ENCODE measurements at regions not wholly inside any gene's neighbourhood (a gene's known extent, or its start where the extent isn't known, plus 50 kb on each side); places are given as distances from the start of the nearest gene placed in this dataset.

DNA sequence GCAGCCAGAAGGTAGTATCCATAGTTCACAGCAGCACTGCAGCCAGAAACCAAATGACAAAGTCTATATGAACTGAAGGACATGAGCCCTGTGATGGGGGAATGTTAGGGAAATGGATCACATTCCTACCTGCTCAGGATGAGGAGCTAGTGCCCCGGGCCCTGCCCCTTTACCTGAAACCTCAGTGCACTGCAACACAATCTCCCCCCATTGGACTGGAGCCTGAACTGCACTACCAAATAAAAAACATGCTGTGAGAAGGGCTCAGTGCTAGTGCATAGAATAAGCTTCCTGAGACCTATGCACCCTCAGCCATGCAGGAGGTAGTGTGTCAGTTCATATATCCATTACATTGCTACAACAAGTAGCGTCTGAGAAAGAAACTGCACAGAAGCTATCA is 477.8 kb downstream of the HACE1 start:
- ChIA-PET POLR2A (no interaction called here), CTCF (ENCODE audit: low intra/inter-chr PET ratio) (no interaction called here)
- Histone ChIP-seq H3K79me2 (ENCODE audit: control insufficient read depth, insufficient read depth, low read length) (no peaks in the 10 kb centered on the region), H2AFZ (ENCODE audit: low read depth, low read length) (no peak overlapping the region), H3K9me1 (ENCODE audit: control insufficient read depth, insufficient read depth, low read length) (no peaks in the 10 kb centered on the region), H3K36me3 (ENCODE audit: control insufficient read depth, insufficient read depth, low read length) (no peaks in the 10 kb centered on the region), H3K4me2 (ENCODE audit: insufficient read depth, low read length) (no peak overlapping the region), H3K4me3 (no peak overlapping the region), H3K4me1 (replicated peaks in 1 of 2; ENCODE audit: control insufficient read depth in 2 of 2, insufficient read depth in 2 of 2, low read length in 2 of 2) (no peaks in the 10 kb centered on the region), H4K20me1 (replicated peaks; ENCODE audit: control insufficient read depth, insufficient read depth, low read length) (no peaks in the 10 kb centered on the region), H3K9ac (ENCODE audit: insufficient read depth in 1 of 2, low read depth in 2 of 2, low read length in 2 of 2) (no peak overlapping the region), H3K9me3 (replicated peaks; ENCODE audit: control insufficient read depth, insufficient read depth, low read depth, low read length) (no peaks in the 10 kb centered on the region), H3K27ac (ENCODE audit: extremely low read depth, low read depth, low read length) (no peak overlapping the region), H3K27me3 (ENCODE audit: control insufficient read depth in 2 of 2, insufficient read depth in 2 of 2, low read length in 2 of 2) (no peaks in the 10 kb centered on the region)
- FAIRE-seq, result no peak
- no TSS peak for BruUV-seq (replicated peaks)
- WGBS (ENCODE audit: insufficient coverage, low coverage, missing lambda C conversion rate), result 0% methylated on average over 2 of the region's 2 CpGs
- in situ Hi-C loops (cut with MboI) (no loop called here), intact Hi-C loops (cut with micrococcal nuclease) (no loop called here)
- no peak; the same call in 1 of the 3 replicates for ATAC-seq
- TF ChIP-seq XRCC5 (IDR thresholded peaks at IDR 0.05; ENCODE audit: low read depth, low read length), result no peak
- no peak for TF ChIP-seq CHCHD3 (CRISPR knock-in tag; IDR thresholded peaks at IDR 0.05)
- no peak for TF ChIP-seq HEY1 (CRISPR knock-in tag; IDR thresholded peaks at IDR 0.05; ENCODE audit: borderline replicate concordance)
- TF ChIP-seq MED1 (CRISPR knock-in tag; IDR thresholded peaks at IDR 0.05; ENCODE audit: borderline replicate concordance), result no peak
- no peak for TF ChIP-seq ZSCAN29 (IDR thresholded peaks at IDR 0.05)
- TF ChIP-seq HIVEP1 (CRISPR knock-in tag; IDR thresholded peaks at IDR 0.05), result no peak
- no peak for TF ChIP-seq RBFOX2 (IDR thresholded peaks at IDR 0.05; ENCODE audit: low read depth, low read length)
- no peak for TF ChIP-seq FOXJ3 (CRISPR knock-in tag; IDR thresholded peaks at IDR 0.05)
- TF ChIP-seq XRCC4 (IDR thresholded peaks at IDR 0.05; ENCODE audit: extremely low read depth, insufficient read depth, insufficient read length), result no peak
- TF ChIP-seq ASH1L (IDR thresholded peaks at IDR 0.05; ENCODE audit: borderline replicate concordance, low read depth, partially characterized antibody), result no peak
- DNase-seq (ENCODE audit: extremely low read depth in 1 of 4, low spot score in 3 of 4), result no peak
